Liver (tissue), 8 donors: ENCODE measurements at regions not wholly inside any gene's neighbourhood (a gene's known extent, or its start where the extent isn't known, plus 50 kb on each side); places are given as distances from the start of the nearest gene placed in this dataset.

Experiments used
- DNase-seq: peaks from one replicate; pipeline ENCODE4 v3.0.0-alpha.2; 2017; ENCODE audit warnings: low spot score
- H3K27ac ChIP-seq, 2 donors: one replicate each; pipeline ENCODE4 v1.7.0; 2013; ENCODE audit warnings: inconsistent platforms in 2 of 2, low read length in 2 of 2, control low read depth in 1 of 2, low read depth in 1 of 2, mild to moderate bottlenecking in 1 of 2
- H3K27me3 ChIP-seq, 4 donors: one replicate each; pipeline versions ENCODE4 v1.6.1 to v1.7.0; 2013; ENCODE audit warnings: low read length in 3 of 4, inconsistent platforms in 1 of 4, mild to moderate bottlenecking in 1 of 4, moderate library complexity in 1 of 4; ENCODE audit not compliant: control insufficient read depth in 4 of 4, insufficient read depth in 4 of 4
- H3K36me3 ChIP-seq, 4 donors: one replicate each; pipeline versions ENCODE4 v1.6.1 to v1.7.0; 2013; ENCODE audit warnings: low read length in 3 of 4, mild to moderate bottlenecking in 3 of 4, low read depth in 1 of 4, moderate library complexity in 1 of 4; ENCODE audit not compliant: control insufficient read depth in 4 of 4, insufficient read depth in 3 of 4
- H3K4me1 ChIP-seq, 4 donors: one replicate each; pipeline versions ENCODE4 v1.6.1 to v1.7.0; 2013; ENCODE audit warnings: low read length in 3 of 4, mild to moderate bottlenecking in 3 of 4, moderate library complexity in 1 of 4; ENCODE audit not compliant: control insufficient read depth in 4 of 4, insufficient read depth in 4 of 4
- H3K4me3 ChIP-seq, 3 donors: one replicate each; pipeline versions ENCODE4 v1.6.1 to v1.7.0; 2013; ENCODE audit warnings: low read length in 3 of 3, control low read depth in 1 of 3, low read depth in 1 of 3, mild to moderate bottlenecking in 1 of 3
- H3K9ac ChIP-seq, 2 donors: one replicate each; pipeline ENCODE4 v1.7.0; 2013; ENCODE audit warnings: low read length in 2 of 2, mild to moderate bottlenecking in 2 of 2, moderate library complexity in 2 of 2, control low read depth in 1 of 2, low read depth in 1 of 2
- H3K9me3 ChIP-seq, 4 donors: one replicate each; pipeline versions ENCODE4 v1.6.1 to v1.7.0; 2013; ENCODE audit warnings: low read length in 3 of 4; ENCODE audit not compliant: control insufficient read depth in 4 of 4
- EGR1 ChIP-seq, 2 donors: IDR thresholded peaks; 2 replicates each; pipeline ENCODE4 v1.6.1; 2016 to 2018; ENCODE audit warnings: antibody characterized with exemption in 2 of 2, low read depth in 2 of 2
- FOXA1 ChIP-seq: IDR thresholded peaks from 2 replicates; pipeline ENCODE4 v1.6.1; 2016; ENCODE audit warnings: antibody characterized with exemption
- FOXA2 ChIP-seq: IDR thresholded peaks from 2 replicates; pipeline ENCODE4 v1.6.1; 2016; ENCODE audit warnings: antibody characterized with exemption
- GABPA ChIP-seq, 2 donors: IDR thresholded peaks in 1 of 2; conservative IDR thresholded peaks in 1 of 2; 2 replicates each; pipeline ENCODE4 v1.6.1; 2016; ENCODE audit warnings: antibody characterized with exemption in 2 of 2, mild to moderate bottlenecking in 1 of 2, moderate library complexity in 1 of 2
- HNF4A ChIP-seq, 2 donors: conservative IDR thresholded peaks; 2 replicates each; pipeline ENCODE4 v1.6.1; 2016; ENCODE audit warnings: antibody characterized with exemption in 2 of 2, mild to moderate bottlenecking in 2 of 2
- HNF4G ChIP-seq: IDR thresholded peaks from 2 replicates; pipeline ENCODE4 v1.6.1; 2016; ENCODE audit warnings: antibody characterized with exemption
- JUND ChIP-seq, 2 donors: IDR thresholded peaks; 2 replicates each; pipeline ENCODE4 v1.6.1; 2016; ENCODE audit warnings: antibody characterized with exemption in 2 of 2
- NR2F2 ChIP-seq: IDR thresholded peaks from 2 replicates; pipeline ENCODE4 v1.6.1; 2016; ENCODE audit warnings: antibody characterized with exemption
- RAD21 ChIP-seq, 2 donors: IDR thresholded peaks; 2 replicates each; pipeline ENCODE4 v1.6.1; 2016; ENCODE audit warnings: antibody characterized with exemption in 2 of 2, mild to moderate bottlenecking in 2 of 2
- RXRA ChIP-seq, 2 donors: IDR thresholded peaks; 2 replicates each; pipeline ENCODE4 v1.6.1; 2017 to 2018; ENCODE audit warnings: antibody characterized with exemption in 2 of 2, mild to moderate bottlenecking in 1 of 2
- SP1 ChIP-seq: IDR thresholded peaks from 2 replicates; pipeline ENCODE4 v1.6.1; 2018; ENCODE audit warnings: antibody characterized with exemption, mild to moderate bottlenecking
- TAF1 ChIP-seq: conservative IDR thresholded peaks from 2 replicates; pipeline ENCODE4 v1.6.1; 2016; ENCODE audit warnings: antibody characterized with exemption, mild to moderate bottlenecking
- YY1 ChIP-seq: IDR thresholded peaks from 2 replicates; pipeline ENCODE4 v1.6.1; 2016; ENCODE audit warnings: antibody characterized with exemption, mild to moderate bottlenecking
- WGBS: extraction: QIAGEN DNeasy Blood & Tissue Kit; methylation state at CpG from one replicate; pipeline ENCODE4 v1.1.7; 2013; 5-methylcytosine and 5-hydroxymethylcytosine counted together
- TF ChIP-seq, protein P1 (sequence below): IDR thresholded peaks from 2 replicates; pipeline ENCODE4 v1.6.1; 2016; ENCODE audit warnings: antibody characterized with exemption, mild to moderate bottlenecking
- TF ChIP-seq, protein P2 (sequence below): IDR thresholded peaks from 2 replicates; pipeline ENCODE4 v1.6.1; 2016; ENCODE audit warnings: antibody characterized with exemption
- TF ChIP-seq, protein P3 (sequence below): fragments of 150-350 bp; IDR thresholded peaks from 2 replicates; pipeline ENCODE4 v1.5.1; 2017; ENCODE audit warnings: improper control_type of control experiment, low read depth, low read length; ENCODE audit not compliant: missing input control
- TF ChIP-seq, protein P4 (sequence below): IDR thresholded peaks from 2 replicates; pipeline ENCODE4 v1.6.1; 2016; ENCODE audit warnings: antibody characterized with exemption
- TF ChIP-seq, protein P5 (sequence below): IDR thresholded peaks from 2 replicates; pipeline ENCODE4 v1.6.1; 2016; ENCODE audit warnings: antibody characterized with exemption
- donor health status: healthy.
- donor health status: healthy.
- donor health status: healthy.
- donor health status: healthy.
- donor health status: healthy.

DNA sequence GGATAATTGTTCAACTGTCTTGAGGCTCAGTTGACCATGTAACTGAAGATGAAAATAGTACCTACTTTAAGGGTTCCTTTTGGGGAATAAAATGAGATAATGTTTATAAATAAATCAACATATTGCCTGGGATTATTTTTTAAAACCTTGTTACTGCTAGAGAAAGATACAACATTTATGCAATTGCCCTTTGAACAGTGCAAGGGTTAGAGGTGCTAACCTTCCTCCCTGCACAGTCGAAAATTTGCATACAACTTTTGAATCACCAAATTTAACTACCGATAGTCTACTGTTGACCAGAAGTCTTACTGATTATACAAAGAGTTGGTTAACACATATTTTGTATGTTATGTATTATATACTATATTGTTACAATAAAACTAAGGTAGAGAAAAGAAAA lies 750.0 kb downstream of the EFNB2 start:
- DNase-seq: no peak
- no peak overlapping the region for H3K4me3 ChIP-seq
- peaks cover 5 to 16% (median 6%) of the 10 kb centered on the region in 4 donors for H3K4me1 ChIP-seq
- H3K9ac ChIP-seq: no peak overlapping the region
- TF ChIP-seq YY1 (no peak), JUND (IDR thresholded peaks at IDR 0.05) (peak in 1 of 2 donors; percentile 18), FOXA1 (no peak), TAF1 (no peak), HNF4G (peak; percentile 65), SP1 (peak; percentile 65), EGR1 (IDR thresholded peaks at IDR 0.05; ENCODE audit: low read depth in 2 of 2) (no peak), GABPA (IDR thresholded peaks at IDR 0.05 in 1 of 2, conservative IDR thresholded peaks at IDR 0.05 in 1 of 2) (no peak), RAD21 (IDR thresholded peaks at IDR 0.05) (no peak), RXRA (IDR thresholded peaks at IDR 0.05) (peak; percentile 16 to 52), HNF4A (conservative IDR thresholded peaks at IDR 0.05) (peak; percentile 91 to 95), FOXA2 (no peak), NR2F2 (peak; percentile 87)
- TF ChIP-seq, protein P1, sequence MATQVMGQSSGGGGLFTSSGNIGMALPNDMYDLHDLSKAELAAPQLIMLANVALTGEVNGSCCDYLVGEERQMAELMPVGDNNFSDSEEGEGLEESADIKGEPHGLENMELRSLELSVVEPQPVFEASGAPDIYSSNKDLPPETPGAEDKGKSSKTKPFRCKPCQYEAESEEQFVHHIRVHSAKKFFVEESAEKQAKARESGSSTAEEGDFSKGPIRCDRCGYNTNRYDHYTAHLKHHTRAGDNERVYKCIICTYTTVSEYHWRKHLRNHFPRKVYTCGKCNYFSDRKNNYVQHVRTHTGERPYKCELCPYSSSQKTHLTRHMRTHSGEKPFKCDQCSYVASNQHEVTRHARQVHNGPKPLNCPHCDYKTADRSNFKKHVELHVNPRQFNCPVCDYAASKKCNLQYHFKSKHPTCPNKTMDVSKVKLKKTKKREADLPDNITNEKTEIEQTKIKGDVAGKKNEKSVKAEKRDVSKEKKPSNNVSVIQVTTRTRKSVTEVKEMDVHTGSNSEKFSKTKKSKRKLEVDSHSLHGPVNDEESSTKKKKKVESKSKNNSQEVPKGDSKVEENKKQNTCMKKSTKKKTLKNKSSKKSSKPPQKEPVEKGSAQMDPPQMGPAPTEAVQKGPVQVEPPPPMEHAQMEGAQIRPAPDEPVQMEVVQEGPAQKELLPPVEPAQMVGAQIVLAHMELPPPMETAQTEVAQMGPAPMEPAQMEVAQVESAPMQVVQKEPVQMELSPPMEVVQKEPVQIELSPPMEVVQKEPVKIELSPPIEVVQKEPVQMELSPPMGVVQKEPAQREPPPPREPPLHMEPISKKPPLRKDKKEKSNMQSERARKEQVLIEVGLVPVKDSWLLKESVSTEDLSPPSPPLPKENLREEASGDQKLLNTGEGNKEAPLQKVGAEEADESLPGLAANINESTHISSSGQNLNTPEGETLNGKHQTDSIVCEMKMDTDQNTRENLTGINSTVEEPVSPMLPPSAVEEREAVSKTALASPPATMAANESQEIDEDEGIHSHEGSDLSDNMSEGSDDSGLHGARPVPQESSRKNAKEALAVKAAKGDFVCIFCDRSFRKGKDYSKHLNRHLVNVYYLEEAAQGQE: peak; percentile 43
- TF ChIP-seq, protein P2, sequence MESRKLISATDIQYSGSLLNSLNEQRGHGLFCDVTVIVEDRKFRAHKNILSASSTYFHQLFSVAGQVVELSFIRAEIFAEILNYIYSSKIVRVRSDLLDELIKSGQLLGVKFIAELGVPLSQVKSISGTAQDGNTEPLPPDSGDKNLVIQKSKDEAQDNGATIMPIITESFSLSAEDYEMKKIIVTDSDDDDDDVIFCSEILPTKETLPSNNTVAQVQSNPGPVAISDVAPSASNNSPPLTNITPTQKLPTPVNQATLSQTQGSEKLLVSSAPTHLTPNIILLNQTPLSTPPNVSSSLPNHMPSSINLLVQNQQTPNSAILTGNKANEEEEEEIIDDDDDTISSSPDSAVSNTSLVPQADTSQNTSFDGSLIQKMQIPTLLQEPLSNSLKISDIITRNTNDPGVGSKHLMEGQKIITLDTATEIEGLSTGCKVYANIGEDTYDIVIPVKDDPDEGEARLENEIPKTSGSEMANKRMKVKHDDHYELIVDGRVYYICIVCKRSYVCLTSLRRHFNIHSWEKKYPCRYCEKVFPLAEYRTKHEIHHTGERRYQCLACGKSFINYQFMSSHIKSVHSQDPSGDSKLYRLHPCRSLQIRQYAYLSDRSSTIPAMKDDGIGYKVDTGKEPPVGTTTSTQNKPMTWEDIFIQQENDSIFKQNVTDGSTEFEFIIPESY: no peak
- TF ChIP-seq, protein P3, sequence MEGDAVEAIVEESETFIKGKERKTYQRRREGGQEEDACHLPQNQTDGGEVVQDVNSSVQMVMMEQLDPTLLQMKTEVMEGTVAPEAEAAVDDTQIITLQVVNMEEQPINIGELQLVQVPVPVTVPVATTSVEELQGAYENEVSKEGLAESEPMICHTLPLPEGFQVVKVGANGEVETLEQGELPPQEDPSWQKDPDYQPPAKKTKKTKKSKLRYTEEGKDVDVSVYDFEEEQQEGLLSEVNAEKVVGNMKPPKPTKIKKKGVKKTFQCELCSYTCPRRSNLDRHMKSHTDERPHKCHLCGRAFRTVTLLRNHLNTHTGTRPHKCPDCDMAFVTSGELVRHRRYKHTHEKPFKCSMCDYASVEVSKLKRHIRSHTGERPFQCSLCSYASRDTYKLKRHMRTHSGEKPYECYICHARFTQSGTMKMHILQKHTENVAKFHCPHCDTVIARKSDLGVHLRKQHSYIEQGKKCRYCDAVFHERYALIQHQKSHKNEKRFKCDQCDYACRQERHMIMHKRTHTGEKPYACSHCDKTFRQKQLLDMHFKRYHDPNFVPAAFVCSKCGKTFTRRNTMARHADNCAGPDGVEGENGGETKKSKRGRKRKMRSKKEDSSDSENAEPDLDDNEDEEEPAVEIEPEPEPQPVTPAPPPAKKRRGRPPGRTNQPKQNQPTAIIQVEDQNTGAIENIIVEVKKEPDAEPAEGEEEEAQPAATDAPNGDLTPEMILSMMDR: no peak
- TF ChIP-seq, protein P4, sequence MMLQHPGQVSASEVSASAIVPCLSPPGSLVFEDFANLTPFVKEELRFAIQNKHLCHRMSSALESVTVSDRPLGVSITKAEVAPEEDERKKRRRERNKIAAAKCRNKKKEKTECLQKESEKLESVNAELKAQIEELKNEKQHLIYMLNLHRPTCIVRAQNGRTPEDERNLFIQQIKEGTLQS: no peak
- TF ChIP-seq, protein P5, sequence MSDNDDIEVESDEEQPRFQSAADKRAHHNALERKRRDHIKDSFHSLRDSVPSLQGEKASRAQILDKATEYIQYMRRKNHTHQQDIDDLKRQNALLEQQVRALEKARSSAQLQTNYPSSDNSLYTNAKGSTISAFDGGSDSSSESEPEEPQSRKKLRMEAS: peak; percentile 33
- no peaks in the 10 kb centered on the region for H3K36me3 ChIP-seq
- no peak overlapping the region for H3K27ac ChIP-seq
- H3K27me3 ChIP-seq: no peaks in the 10 kb centered on the region
- H3K9me3 ChIP-seq: no peaks in the 10 kb centered on the region
- WGBS: 40% methylated on average over 2 of the region's 2 CpGs
